ENCODE measurements at regions not wholly inside any gene's neighbourhood (a gene's known extent, or its start where the extent isn't known, plus 50 kb on each side); places are given as distances from the start of the nearest gene placed in this dataset.
"Not testable (repeated sequence)": the region's sequence is repeated elsewhere in the genome, so short reads cannot be mapped to it uniquely, and the experiment has no call there.

- Histone ChIP-seq H3K4me3 (replicated peaks; ENCODE audit: insufficient read depth, low read length) (no peak overlapping the region), H3K27me3 (ENCODE audit: insufficient read depth, poor library complexity, severe bottlenecking) (no peaks in the 10 kb centered on the region), H3K27ac (replicated peaks) (no peak overlapping the region)
- DNase-seq (ENCODE audit: low read depth in 1 of 2, low spot score in 1 of 2) = peak; percentile 28 to 45
- TF ChIP-seq CTCF (IDR thresholded peaks at IDR 0.05; ENCODE audit: insufficient read depth, low read length) (peak; percentile 66), GABPA (IDR thresholded peaks at IDR 0.05; ENCODE audit: low read depth) (no peak)
These were observed 233.2 kb upstream of the PRSS1 start for GRCh38 chr7:142516038-142516501.

DNA sequence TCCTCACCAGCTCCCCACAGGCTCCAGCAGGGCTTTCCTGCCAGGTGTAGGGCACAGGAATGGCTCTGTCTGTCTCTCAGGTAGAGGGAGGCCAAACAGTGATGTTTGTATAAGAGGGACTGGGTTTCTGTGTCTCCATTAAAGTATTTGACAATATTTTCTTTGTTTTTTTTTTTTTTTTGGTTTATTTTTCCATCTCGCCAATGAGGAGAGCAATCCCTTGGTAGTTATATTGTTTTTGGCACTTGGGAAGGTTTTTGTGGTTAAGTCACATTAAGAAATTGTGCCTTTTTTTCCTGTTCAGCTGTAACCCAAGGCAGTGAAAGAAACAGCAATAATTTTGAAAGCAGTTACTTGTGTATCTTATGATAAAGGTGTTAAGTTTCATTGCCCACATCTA lies 234.6 kb upstream of the PRSS1 start:
- H3K27ac ChIP-seq (replicated peaks); H3K4me3 ChIP-seq (replicated peaks; ENCODE audit: insufficient read depth, low read length); H3K27me3 ChIP-seq (ENCODE audit: insufficient read depth, poor library complexity, severe bottlenecking); DNase-seq (ENCODE audit: low read depth in 1 of 2, low spot score in 1 of 2): not testable (repeated sequence)

GRCh38 chr7:142513178-142513955 lies 235.9 kb upstream of the PRSS1 start:
- Histone ChIP-seq H3K27me3 (ENCODE audit: insufficient read depth, poor library complexity, severe bottlenecking) (no peaks in the 10 kb centered on the region), H3K27ac (replicated peaks) (no peak overlapping the region), H3K4me3 (replicated peaks; ENCODE audit: insufficient read depth, low read length) (no peak overlapping the region)
- no peak for TF ChIP-seq GABPA (IDR thresholded peaks at IDR 0.05; ENCODE audit: low read depth)
- TF ChIP-seq, protein P1, sequence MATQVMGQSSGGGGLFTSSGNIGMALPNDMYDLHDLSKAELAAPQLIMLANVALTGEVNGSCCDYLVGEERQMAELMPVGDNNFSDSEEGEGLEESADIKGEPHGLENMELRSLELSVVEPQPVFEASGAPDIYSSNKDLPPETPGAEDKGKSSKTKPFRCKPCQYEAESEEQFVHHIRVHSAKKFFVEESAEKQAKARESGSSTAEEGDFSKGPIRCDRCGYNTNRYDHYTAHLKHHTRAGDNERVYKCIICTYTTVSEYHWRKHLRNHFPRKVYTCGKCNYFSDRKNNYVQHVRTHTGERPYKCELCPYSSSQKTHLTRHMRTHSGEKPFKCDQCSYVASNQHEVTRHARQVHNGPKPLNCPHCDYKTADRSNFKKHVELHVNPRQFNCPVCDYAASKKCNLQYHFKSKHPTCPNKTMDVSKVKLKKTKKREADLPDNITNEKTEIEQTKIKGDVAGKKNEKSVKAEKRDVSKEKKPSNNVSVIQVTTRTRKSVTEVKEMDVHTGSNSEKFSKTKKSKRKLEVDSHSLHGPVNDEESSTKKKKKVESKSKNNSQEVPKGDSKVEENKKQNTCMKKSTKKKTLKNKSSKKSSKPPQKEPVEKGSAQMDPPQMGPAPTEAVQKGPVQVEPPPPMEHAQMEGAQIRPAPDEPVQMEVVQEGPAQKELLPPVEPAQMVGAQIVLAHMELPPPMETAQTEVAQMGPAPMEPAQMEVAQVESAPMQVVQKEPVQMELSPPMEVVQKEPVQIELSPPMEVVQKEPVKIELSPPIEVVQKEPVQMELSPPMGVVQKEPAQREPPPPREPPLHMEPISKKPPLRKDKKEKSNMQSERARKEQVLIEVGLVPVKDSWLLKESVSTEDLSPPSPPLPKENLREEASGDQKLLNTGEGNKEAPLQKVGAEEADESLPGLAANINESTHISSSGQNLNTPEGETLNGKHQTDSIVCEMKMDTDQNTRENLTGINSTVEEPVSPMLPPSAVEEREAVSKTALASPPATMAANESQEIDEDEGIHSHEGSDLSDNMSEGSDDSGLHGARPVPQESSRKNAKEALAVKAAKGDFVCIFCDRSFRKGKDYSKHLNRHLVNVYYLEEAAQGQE (IDR thresholded peaks at IDR 0.05; ENCODE audit: insufficient replicate concordance, low read depth) = no peak
- no peak for TF ChIP-seq SPI1 (IDR thresholded peaks at IDR 0.05; ENCODE audit: borderline replicate concordance, low read depth)
- TF ChIP-seq CTCF (IDR thresholded peaks at IDR 0.05; ENCODE audit: insufficient read depth, low read length) = no peak
- no peak for TF ChIP-seq POLR2AphosphoS5 (IDR thresholded peaks at IDR 0.05; ENCODE audit: low read depth)
- no peak for DNase-seq (ENCODE audit: low read depth in 1 of 2, low spot score in 1 of 2)

GRCh38 chr7:142511801-142512200 lies 237.5 kb upstream of the PRSS1 start:
- no peak for DNase-seq (ENCODE audit: low read depth in 1 of 2, low spot score in 1 of 2)
- TF ChIP-seq CTCF (IDR thresholded peaks at IDR 0.05; ENCODE audit: insufficient read depth, low read length) (no peak), GABPA (IDR thresholded peaks at IDR 0.05; ENCODE audit: low read depth) (no peak), SPI1 (IDR thresholded peaks at IDR 0.05; ENCODE audit: borderline replicate concordance, low read depth) (no peak), POLR2AphosphoS5 (IDR thresholded peaks at IDR 0.05; ENCODE audit: low read depth) (no peak)
- TF ChIP-seq, protein P1 (IDR thresholded peaks at IDR 0.05; ENCODE audit: insufficient replicate concordance, low read depth) = no peak
- no peak overlapping the region for H3K4me3 ChIP-seq (replicated peaks; ENCODE audit: insufficient read depth, low read length)
- H3K27ac ChIP-seq (replicated peaks) = no peak overlapping the region
- no peaks in the 10 kb centered on the region for H3K27me3 ChIP-seq (ENCODE audit: insufficient read depth, poor library complexity, severe bottlenecking)
